Astrocyte (in vitro differentiated cells and primary cell): ENCODE measurements at regions not wholly inside any gene's neighbourhood (a gene's known extent, or its start where the extent isn't known, plus 50 kb on each side); places are given as distances from the start of the nearest gene placed in this dataset.

Source experiments
- EZH2 ChIP-seq: IDR thresholded peaks from 2 replicates; pipeline ENCODE4 v1.6.1; 2012; ENCODE audit warnings: mild to moderate bottlenecking, low read length, inconsistent platforms; ENCODE audit not compliant: insufficient read depth
- TF ChIP-seq, protein P1 (sequence below): IDR thresholded peaks from 2 replicates; pipeline ENCODE4 v1.5.1; 2011; ENCODE audit warnings: low read depth, mild to moderate bottlenecking, inconsistent platforms, low read length, moderate library complexity; ENCODE audit not compliant: insufficient read depth

DNA sequence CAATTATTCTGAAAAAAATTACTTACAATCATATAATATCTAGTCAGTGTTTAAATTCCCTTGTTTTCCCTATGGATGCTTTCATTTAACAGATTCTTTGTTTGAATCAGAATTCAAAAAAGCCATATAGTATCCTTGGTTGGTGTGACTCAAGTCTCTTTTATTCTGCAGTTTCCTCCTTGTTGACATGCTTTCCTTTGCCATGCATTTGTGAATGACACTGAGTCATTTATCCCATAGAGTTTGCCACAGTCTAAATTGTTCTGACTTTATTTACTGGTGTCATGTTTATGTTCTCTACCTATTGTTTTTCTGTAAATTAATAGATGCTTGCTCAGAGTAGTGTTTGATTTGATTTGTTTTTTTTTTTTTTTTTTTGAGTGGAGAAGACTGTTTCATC is 893.8 kb upstream of the SLC10A2 start:
- no peak for TF ChIP-seq EZH2
- TF ChIP-seq, protein P1, sequence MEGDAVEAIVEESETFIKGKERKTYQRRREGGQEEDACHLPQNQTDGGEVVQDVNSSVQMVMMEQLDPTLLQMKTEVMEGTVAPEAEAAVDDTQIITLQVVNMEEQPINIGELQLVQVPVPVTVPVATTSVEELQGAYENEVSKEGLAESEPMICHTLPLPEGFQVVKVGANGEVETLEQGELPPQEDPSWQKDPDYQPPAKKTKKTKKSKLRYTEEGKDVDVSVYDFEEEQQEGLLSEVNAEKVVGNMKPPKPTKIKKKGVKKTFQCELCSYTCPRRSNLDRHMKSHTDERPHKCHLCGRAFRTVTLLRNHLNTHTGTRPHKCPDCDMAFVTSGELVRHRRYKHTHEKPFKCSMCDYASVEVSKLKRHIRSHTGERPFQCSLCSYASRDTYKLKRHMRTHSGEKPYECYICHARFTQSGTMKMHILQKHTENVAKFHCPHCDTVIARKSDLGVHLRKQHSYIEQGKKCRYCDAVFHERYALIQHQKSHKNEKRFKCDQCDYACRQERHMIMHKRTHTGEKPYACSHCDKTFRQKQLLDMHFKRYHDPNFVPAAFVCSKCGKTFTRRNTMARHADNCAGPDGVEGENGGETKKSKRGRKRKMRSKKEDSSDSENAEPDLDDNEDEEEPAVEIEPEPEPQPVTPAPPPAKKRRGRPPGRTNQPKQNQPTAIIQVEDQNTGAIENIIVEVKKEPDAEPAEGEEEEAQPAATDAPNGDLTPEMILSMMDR: no peak
